NOMO-1 treated with dmso at 0.1 percent for 144 hours (cell line): ENCODE measurements at regions not wholly inside any gene's neighbourhood (a gene's known extent, or its start where the extent isn't known, plus 50 kb on each side); places are given as distances from the start of the nearest gene placed in this dataset.
"Not testable (repeated sequence)": the region's sequence is repeated elsewhere in the genome, so short reads cannot be mapped to it uniquely, and the experiment has no call there.

ENCODE experiments used
- DNase-seq: peaks from one replicate; lab custom pipeline; 2025; ENCODE audit not compliant: unreplicated experiment; lab: John Stamatoyannopoulos, UW

GRCh38 chr6:6932968-6933367 lies 174.8 kb upstream of the RREB1 start:
- no peak for DNase-seq

- no peak for DNase-seq
Measured at GRCh38 chr6:6940031-6941025, 167.4 kb upstream of the RREB1 start.

- no peak for DNase-seq
Measured at GRCh38 chr6:6941201-6941600, 166.6 kb upstream of the RREB1 start.

GRCh38 chr6:6942091-6942490 lies 165.7 kb upstream of the RREB1 start:
- no peak for DNase-seq

DNA sequence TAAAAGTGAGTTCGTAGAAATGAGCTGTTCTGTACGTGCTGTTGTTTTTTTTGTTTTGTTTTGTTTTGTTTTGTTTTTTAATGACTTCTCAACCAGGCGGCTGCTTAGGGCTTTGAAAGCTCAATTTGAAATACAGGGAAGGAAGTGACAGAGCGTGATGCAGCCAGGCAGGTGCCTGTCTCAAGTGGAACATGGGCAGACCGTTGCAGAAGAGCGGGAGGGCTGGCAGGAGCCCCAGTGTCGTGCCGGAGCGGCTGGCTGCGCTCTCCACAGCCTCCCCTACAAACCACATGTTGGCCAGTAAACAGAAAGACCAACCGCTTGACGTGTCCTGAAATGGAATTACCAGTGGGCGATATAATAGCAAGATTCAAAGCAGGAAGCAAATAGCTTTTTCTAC lies 164.9 kb upstream of the RREB1 start:
- peak; percentile 97 for DNase-seq

DNA sequence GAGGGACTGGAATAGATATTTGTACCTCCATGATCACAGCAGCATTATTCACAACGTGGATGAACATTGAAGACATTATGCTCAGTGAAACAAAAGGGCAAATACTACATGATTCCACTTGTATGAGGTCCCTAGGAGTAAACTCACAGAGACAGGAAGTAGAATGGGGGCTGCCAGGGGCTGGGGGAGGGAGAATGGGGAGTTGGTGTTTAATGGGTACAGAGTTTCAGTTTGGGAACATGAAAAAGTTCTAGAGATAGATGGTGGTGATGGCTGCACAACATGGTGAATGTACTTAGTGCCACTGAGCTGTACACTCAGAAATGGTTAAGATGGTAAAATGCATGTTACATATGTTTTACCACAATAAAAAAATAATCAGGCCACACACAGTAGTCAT lies 164.3 kb upstream of the RREB1 start:
- no peak for DNase-seq

DNA sequence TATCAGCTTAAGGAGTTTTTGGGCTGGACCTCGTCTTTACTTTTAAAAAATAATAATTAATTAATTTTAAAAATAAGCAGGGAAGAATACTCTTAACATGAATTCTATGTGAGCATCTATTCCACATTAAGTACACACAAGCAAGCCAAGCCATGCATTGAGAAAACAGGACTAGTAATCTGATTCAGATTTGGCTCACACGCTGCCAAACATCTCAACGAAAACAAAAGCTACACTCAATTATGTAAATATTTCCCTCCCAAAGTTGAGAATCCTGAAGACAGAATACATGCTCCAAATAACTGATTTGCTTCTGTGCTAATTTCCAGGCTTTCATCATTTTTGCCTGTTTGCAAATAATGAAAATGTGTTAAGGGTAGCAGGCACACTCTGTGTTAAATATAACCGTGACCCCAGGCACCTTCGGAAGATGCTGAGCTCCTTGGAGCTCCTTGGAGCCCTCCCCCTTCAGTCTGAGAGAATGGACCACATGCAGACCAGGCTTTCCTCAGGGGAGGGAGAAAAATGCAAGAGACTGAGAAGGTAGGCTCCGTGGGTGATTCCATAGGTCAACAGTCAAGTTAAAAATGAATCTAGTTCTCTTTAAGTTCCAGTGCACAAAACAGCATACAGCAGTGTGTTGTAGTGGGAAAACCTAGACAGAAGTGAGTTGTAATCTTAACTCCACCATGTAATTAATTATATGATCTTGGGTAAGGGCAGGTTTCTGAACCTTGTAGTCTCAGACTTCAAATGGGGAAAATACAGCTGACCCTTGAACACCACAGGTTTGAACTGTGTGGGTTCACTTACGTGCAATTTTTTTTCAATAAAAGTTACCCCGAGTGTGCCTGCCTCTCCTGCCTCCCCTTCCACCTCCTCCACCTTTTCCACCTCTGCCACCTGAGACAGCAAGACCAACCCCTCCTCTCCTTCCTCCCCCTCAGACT lies 161.3 kb upstream of the RREB1 start:
- DNase-seq: no peak

- no peak for DNase-seq
Measured at GRCh38 chr6:6950373-6951145, 157.2 kb upstream of the RREB1 start.

GRCh38 chr6:6951355-6951754 lies 156.4 kb upstream of the RREB1 start:
- DNase-seq: no peak

DNA sequence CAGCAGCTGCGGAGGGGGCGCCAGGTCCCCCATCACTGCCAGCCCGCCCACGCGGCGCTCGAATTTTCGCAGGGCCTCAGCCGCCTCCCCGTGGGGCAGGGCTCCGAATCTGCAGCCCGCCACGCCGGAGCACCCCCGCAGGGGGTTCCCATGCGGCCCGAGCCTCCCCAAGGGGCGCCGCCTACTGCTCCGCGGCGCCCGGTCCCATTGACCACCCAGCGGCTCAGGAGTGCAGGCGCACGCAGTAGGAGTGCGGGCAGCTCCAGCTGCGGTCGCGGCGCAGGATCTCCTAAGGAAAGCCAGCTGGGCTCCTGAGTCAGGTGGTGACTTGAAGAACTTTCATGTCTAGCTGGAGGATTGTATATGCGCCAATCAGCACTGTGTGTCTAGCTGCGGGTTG lies 155.3 kb upstream of the RREB1 start:
- no peak for DNase-seq

- DNase-seq: not testable (repeated sequence)
Measured at GRCh38 chr6:6952927-6953326, 154.8 kb upstream of the RREB1 start.

- no peak for DNase-seq
Measured at GRCh38 chr6:6960571-6961251, 147.1 kb upstream of the RREB1 start.

- no peak for DNase-seq
Measured at GRCh38 chr6:6962086-6962485, 145.7 kb upstream of the RREB1 start.

- DNase-seq: no peak
Measured at GRCh38 chr6:6962699-6963098, 145.1 kb upstream of the RREB1 start.

DNA sequence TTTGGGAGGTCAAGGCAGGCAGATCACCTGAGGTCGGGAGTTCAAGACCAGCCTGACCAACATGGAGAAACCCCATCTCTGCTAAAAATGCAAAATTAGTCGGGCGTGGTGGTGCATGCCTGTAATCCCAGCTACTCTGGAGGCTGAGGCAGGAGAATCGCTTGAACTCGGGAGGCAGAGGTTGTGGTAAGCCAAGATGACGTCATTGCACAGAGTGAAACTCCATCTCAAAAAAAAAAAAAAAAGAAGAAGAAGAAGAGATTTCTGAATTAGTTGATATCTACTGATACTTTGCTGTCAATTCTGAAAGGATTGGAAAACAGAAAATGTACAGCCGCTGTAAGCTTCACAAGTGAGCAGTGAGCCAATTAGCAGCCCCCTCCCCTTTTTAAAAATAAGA lies 144.4 kb upstream of the RREB1 start:
- DNase-seq: not testable (repeated sequence)

GRCh38 chr6:6964675-6965074 lies 143.1 kb upstream of the RREB1 start:
- DNase-seq: no peak

GRCh38 chr6:6966127-6966526 lies 141.6 kb upstream of the RREB1 start:
- DNase-seq: no peak

GRCh38 chr6:6966569-6966968 lies 141.2 kb upstream of the RREB1 start:
- no peak for DNase-seq

DNA sequence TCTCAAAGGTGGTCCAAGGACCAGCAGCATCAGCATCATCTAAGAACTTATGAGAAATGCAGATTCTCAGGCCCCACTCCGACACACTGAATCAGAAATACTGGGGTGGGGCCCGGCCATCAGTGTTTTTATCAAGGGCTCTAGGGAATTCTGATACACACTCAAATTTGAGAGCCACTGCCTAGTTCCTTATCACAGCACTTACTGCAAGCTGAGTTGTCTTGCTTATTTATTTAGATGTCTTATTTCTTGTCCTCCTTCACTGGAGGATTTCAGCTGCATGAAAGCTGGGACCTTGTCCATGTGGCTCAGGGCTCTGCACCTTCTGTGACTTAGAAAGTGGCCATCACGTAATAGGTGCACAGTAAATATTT lies 139.4 kb upstream of the RREB1 start:
- DNase-seq: no peak

GRCh38 chr6:6968731-6969552 lies 138.8 kb upstream of the RREB1 start:
- DNase-seq: no peak
